Epithelial cell of esophagus (primary cell): ENCODE measurements at regions not wholly inside any gene's neighbourhood (a gene's known extent, or its start where the extent isn't known, plus 50 kb on each side); places are given as distances from the start of the nearest gene placed in this dataset.
A peak's percentile ranks its signal among the peaks of the same experiment; 100 is the strongest.

Experiments used
- DNase-seq: peaks from one replicate; pipeline ENCODE4 v3.0.0; 2010; ENCODE audit warnings: low read depth
- H3K4me3 ChIP-seq: 2 replicates; pipeline ENCODE4 v1.5.1; 2011; ENCODE audit warnings: mild to moderate bottlenecking, low read length, control low read depth
- TF ChIP-seq, protein P1 (sequence below): IDR thresholded peaks from 2 replicates; pipeline ENCODE4 v1.5.1; 2011; ENCODE audit warnings: low read depth, mild to moderate bottlenecking, low read length, control low read depth, inconsistent platforms; ENCODE audit not compliant: insufficient read depth; ENCODE audit errors: missing control alignments

DNA sequence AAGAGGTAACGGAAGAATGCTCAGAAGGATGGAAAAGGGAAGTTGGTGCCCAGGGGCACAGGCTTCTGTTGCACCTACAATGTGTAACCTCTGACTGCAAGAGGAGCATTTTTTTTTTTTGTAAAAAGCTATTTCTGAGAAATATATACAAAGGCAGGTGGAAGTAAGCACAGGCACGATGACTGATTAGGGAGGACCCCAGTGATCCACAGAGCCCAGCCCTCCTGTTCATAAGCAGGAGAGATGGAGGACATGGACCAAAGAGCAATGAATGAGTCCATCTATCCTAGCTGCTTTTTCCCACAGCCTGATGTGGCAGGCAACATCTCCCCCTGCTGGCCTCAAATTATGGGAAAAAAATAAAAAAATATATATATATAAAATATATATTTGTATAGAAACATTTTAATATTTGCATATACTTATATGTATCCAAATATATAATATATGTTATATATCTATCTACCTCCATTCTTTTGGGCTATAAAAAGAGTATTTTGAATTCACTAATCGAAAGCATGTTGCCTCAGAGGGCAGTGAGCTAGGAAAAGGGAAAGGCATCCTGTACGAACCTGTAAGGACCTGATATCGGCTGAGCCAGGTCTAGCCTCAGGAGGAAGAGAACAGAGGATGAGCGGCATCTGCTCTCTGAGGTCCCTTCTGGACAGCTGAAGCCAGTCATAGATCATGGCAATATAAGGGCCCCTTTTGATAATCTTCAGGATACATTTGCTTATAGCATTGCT, 166.0 kb upstream of the STK17B start:
- peak; percentile 42 for DNase-seq
- H3K4me3 ChIP-seq: no peak overlapping the region
- TF ChIP-seq, protein P1, sequence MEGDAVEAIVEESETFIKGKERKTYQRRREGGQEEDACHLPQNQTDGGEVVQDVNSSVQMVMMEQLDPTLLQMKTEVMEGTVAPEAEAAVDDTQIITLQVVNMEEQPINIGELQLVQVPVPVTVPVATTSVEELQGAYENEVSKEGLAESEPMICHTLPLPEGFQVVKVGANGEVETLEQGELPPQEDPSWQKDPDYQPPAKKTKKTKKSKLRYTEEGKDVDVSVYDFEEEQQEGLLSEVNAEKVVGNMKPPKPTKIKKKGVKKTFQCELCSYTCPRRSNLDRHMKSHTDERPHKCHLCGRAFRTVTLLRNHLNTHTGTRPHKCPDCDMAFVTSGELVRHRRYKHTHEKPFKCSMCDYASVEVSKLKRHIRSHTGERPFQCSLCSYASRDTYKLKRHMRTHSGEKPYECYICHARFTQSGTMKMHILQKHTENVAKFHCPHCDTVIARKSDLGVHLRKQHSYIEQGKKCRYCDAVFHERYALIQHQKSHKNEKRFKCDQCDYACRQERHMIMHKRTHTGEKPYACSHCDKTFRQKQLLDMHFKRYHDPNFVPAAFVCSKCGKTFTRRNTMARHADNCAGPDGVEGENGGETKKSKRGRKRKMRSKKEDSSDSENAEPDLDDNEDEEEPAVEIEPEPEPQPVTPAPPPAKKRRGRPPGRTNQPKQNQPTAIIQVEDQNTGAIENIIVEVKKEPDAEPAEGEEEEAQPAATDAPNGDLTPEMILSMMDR: peak; percentile 55

DNA sequence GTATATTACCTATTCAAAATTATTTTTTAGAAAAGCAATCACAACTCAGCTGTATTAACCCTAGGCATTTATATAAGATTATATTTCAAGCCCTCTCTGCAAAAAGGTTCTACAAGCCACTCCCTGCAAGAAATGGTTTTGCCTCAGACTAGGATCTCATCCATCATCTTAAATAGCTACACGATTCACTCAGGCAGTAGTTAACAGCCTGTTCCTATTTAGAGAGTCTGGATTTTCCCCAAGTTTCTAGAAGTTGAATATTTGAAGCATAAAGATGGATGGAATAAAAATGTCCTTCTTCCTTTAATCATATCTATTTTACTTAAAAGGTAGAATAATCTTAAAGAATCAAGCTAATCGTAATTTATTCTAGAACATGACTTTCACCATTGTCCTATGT, 167.1 kb upstream of the STK17B start:
- no peak for DNase-seq
- TF ChIP-seq, protein P1: no peak
- H3K4me3 ChIP-seq: no peak overlapping the region

DNA sequence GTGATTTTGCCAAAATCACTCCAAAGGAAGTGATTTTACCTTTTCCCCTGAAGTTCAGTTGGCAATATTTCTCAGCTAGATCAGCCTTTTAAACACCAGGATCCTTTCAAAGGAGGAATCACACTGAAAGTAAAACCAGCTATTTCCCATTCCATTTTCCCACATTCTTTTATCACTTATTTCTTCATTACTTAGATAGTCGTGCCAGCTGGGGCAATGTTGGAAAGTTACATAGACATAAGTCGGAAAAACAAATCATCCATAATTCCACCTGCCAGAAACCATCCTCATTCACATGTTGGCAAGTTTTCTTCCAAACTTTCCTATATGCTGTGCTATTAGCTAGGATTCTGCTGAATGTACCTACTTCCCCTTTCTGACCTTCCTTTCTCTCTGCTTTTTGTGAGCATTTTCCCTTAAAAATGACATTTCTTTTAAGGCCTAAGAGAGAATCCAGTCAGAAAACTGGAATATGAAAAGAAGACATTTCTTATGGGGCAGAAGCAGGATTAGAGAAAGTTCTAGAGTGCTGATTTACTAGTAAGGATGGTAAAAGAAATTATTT, 170.0 kb upstream of the STK17B start:
- no peak for DNase-seq
- TF ChIP-seq, protein P1: no peak
- no peak overlapping the region for H3K4me3 ChIP-seq

DNA sequence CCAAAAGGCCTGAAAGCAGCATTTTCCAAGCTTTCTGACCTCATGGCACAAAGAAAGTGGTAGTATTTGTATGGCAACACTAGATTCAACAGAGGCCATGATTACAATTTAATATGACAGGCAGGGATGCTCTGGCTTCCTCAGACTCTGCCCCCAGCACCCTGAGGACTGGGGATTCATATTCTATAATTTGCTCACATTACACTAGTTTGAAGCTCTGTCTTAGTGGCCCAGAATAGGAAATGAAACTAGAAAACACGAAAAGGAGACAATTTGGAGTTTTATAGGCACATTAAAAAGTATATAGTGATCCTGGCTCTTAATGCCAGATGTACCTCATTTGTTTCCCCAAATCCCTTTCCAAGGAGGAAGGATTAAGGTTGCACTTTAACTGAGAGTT, 173.0 kb upstream of the STK17B start:
- H3K4me3 ChIP-seq: no peak overlapping the region
- TF ChIP-seq, protein P1: no peak
- no peak for DNase-seq

DNA sequence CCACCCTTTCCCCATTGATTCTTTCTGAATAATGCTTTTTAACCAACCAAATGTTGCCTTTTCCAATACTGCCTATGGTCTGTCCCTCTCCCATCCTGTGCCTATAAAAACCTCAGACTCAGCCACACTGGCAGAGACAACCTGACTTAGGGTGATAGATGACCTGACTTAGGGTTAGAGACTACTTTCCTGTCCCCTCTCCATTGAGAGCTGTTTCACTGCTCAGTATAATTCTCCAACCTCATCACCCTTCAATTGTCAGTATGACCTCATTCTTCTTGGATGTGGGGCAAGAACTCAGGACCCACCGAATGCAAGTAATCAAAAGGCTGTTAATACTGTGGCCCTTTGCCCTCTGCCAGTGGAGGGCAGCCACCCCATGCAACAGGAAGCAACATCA, 182.3 kb upstream of the STK17B start:
- no peak overlapping the region for H3K4me3 ChIP-seq
- TF ChIP-seq, protein P1: no peak
- DNase-seq: no peak

DNA sequence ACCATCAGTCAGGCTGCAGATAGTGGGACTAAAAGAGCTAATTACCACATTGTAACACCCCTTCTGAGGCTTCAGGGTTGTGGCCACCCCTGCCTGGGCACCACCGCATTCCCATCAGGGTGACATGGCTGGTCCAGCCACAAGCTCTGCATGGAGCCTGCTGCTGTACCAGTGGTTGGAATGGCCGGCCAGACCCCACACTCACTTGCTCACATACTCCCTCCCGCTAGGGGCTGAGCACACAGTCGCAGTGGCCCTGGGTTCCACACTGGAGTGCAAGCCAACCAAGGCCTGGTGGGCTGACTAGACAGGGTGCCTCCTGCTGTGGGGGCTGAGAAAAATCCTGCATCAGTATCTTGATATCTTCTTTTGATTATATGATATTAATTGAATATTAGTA, 182.8 kb upstream of the STK17B start:
- TF ChIP-seq, protein P1: no peak
- no peak for DNase-seq
- H3K4me3 ChIP-seq: no peak overlapping the region

DNA sequence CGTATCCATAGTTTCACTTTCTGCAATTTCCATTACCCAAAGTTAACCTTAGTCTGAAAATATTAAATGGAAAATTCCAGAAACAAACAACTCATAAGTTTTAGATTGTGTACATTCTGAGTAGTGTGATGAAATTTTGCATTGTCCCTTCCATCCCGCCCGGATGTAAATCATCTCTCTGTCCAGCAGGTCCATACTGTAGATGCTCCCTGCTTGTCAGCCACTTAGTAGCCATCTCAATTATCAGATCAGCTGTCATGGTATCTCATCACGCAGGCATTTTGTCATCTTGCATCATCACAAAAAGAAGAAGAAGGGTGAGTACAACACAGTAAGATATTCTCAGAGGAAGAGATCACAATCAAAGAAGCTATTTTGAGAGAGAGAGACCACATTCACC, 185.0 kb upstream of the STK17B start:
- H3K4me3 ChIP-seq: no peak overlapping the region
- DNase-seq: no peak
- TF ChIP-seq, protein P1: no peak
